ENCODE measurements at regions not wholly inside any gene's neighbourhood (a gene's known extent, or its start where the extent isn't known, plus 50 kb on each side); places are given as distances from the start of the nearest gene placed in this dataset.
"Not testable (repeated sequence)": the region's sequence is repeated elsewhere in the genome, so short reads cannot be mapped to it uniquely, and the experiment has no call there.

DNA sequence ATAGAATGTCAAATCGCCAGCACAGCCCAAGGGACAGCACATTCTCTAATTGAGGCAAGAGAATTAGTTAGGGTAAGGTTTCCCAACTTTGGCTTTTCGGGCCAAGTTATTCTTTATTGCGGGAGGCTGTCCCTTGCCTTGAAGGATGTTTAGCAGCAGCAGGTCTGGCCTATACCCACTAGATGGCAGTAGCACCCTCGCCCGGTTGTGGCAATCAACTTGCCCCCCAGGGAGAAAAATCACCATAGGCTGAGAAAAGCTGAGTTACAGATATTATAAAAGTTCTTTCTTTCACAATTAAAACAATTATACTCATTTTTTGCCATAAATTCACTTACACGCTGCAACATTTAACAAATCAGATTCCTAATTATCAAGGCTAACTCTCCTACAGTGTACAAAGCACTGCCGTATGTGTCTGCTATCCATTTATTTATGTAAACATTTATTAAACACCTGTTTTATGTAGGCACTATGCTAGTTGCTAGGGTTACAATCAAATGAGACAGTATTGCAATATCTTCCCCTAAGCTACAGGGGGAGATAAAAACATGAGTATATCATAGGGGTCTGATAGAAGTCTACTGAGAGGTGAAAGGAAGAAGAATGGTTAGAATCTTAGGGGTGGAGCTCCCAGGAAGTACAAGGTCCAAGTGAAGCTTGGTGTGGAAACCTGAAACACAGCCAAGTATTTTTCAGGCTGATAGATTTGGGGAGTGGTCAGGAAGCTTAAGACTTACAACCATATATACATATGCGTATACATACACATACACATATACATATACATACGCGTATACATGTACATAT lies 452.3 kb downstream of the RAB38 start:
- intact Hi-C loops (cut with DNase I), result no loop called here
- DNase-seq (peak in 1 of 4 donors; percentile 13), ATAC-seq (peak; percentile 88)
- H3K27ac ChIP-seq, result no peak overlapping the region
- no peak overlapping the region for H3K4me3 ChIP-seq
- no peaks in the 10 kb centered on the region for H3K9me3 ChIP-seq
- peaks cover 0 to 8% of the 10 kb centered on the region in 2 donors for H3K4me1 ChIP-seq
- TF ChIP-seq, protein P1, sequence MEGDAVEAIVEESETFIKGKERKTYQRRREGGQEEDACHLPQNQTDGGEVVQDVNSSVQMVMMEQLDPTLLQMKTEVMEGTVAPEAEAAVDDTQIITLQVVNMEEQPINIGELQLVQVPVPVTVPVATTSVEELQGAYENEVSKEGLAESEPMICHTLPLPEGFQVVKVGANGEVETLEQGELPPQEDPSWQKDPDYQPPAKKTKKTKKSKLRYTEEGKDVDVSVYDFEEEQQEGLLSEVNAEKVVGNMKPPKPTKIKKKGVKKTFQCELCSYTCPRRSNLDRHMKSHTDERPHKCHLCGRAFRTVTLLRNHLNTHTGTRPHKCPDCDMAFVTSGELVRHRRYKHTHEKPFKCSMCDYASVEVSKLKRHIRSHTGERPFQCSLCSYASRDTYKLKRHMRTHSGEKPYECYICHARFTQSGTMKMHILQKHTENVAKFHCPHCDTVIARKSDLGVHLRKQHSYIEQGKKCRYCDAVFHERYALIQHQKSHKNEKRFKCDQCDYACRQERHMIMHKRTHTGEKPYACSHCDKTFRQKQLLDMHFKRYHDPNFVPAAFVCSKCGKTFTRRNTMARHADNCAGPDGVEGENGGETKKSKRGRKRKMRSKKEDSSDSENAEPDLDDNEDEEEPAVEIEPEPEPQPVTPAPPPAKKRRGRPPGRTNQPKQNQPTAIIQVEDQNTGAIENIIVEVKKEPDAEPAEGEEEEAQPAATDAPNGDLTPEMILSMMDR (IDR thresholded peaks at IDR 0.05), result peak; percentile 46 to 52
- no peaks in the 10 kb centered on the region for H3K27me3 ChIP-seq
- no peaks in the 10 kb centered on the region for H3K36me3 ChIP-seq

DNA sequence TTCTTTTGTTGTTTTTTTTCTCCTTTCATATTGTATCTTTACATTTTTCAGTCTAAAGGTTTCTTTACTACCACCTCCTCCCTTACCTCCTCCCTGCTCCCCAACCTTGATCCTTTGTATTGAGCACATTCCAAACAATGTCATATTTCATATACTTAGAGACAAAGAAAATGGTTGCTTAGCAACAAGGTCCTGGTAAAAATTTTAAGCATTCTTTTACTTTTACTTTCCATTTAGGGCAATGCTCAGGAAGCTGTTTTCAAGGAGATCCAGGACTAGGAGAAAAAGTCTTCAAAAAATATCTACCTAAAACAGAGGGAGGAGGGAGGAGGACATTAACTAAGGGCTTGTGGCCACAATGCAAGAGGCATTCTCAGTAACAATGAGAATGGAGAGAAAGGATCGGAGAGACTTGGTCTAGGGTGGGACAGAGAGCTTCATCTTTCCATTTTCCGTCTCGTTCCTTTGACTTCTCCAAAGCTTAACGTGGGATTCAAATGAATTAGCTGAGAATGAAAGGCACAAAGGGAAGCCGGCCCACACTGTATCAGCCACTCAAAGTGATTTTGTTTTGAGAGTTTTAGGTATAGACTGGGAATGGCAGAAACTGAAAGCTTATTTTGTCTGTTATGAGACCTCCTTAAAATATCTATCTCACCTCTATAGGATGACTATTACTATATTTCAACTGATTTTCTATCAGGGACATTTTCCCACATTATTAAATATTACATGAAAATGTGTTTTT lies 455.7 kb downstream of the RAB38 start:
- Histone ChIP-seq H3K4me3 (no peak overlapping the region), H3K4me1 (no peaks in the 10 kb centered on the region), H3K27ac (no peak overlapping the region), H3K9me3 (no peaks in the 10 kb centered on the region), H3K27me3 (no peaks in the 10 kb centered on the region), H3K36me3 (no peaks in the 10 kb centered on the region)
- no peak for DNase-seq
- no peak for ATAC-seq
- TF ChIP-seq, protein P1 (IDR thresholded peaks at IDR 0.05), result no peak
- intact Hi-C loops (cut with DNase I), result no loop called here

DNA sequence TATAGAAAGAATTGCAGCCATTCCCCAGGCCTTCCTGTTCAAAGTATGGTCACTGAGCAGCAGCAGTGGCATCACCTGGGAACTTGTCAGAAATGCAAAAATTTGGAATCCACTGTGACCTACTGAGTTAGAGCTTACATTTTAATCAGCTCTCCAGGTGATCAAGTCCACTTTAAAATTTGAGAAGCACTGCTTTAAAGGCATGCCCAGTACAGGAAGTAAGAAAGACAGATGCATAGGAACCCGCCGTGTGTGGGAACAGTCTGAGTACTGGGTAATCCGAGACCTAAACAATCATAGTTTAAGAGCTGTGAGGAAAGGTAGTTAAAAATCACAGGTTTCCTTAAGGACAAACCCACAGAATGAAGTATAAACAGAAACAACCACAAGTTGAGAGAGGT lies 462.4 kb downstream of the RAB38 start:
- H3K4me1 ChIP-seq, result no peaks in the 10 kb centered on the region
- H3K27me3 ChIP-seq, result no peaks in the 10 kb centered on the region
- ATAC-seq (no peak), DNase-seq (no peak)
- TF ChIP-seq, protein P1 (IDR thresholded peaks at IDR 0.05), result no peak
- H3K4me3 ChIP-seq, result no peak overlapping the region
- no peaks in the 10 kb centered on the region for H3K9me3 ChIP-seq
- intact Hi-C loops (cut with DNase I), result no loop called here
- no peak overlapping the region for H3K27ac ChIP-seq
- no peaks in the 10 kb centered on the region for H3K36me3 ChIP-seq

DNA sequence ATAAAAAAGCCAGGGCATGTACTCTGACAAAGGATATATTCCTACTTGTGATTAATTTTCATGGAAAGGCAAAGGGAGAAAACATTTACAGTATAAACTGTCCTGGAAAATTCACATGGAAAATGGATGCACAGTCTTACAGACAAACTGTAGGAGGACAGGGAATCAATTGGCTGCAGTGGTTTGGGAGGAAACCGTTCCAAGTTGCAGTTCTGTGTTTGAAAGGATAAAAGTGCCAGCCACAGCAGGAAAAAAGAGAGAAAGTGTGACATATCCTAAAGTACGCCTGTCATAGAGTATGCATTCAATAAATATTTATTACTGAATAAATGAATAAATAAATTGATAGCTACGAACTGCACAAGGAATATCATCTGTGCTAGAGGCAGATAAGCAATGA lies 462.9 kb downstream of the RAB38 start:
- Histone ChIP-seq H3K27ac (no peak overlapping the region), H3K27me3 (no peaks in the 10 kb centered on the region), H3K36me3 (no peaks in the 10 kb centered on the region), H3K4me1 (no peaks in the 10 kb centered on the region), H3K9me3 (no peaks in the 10 kb centered on the region), H3K4me3 (no peak overlapping the region)
- ATAC-seq, result no peak
- TF ChIP-seq, protein P1 (IDR thresholded peaks at IDR 0.05), result no peak
- no peak for DNase-seq
- intact Hi-C loops (cut with DNase I), result no loop called here

DNA sequence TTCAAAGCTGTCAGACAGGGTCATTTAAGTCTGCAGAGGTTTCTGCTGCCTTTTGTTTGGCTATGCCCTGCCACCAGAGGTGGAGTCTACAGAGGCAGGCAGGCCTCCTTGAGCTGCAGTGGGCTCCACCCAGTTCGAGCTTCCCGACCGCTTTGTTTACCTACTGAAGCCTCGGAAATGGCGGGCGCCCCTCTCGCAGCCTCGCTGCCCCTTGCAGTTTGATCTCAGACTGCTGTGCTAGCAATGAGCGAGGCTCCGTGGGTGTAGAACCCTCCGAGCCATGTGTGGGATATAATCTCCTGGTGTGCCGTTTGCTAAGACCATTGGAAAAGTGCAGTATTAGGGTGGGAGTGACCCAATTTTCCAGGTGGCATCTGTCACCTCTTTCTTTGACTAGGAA lies 471.7 kb downstream of the RAB38 start:
- H3K27ac ChIP-seq; H3K36me3 ChIP-seq; ATAC-seq; H3K4me3 ChIP-seq; H3K27me3 ChIP-seq; H3K4me1 ChIP-seq; intact Hi-C loops (cut with DNase I): not testable (repeated sequence)
- H3K9me3 ChIP-seq, result peaks cover 0 to 18% of the 10 kb centered on the region in 2 donors
- peak in 1 of 4 donors; percentile 60 for DNase-seq
